HG03097 (cell line): ENCODE measurements at regions not wholly inside any gene's neighbourhood (a gene's known extent, or its start where the extent isn't known, plus 50 kb on each side); places are given as distances from the start of the nearest gene placed in this dataset.
"Not testable (repeated sequence)": the region's sequence is repeated elsewhere in the genome, so short reads cannot be mapped to it uniquely, and the experiment has no call there.

Experiments
- ATAC-seq: cut with Tn5 transposase; IDR thresholded peaks from one replicate; pipeline ENCODE4 v1.9.1; 2021; ENCODE audit not compliant: unreplicated experiment, low FRiP score

DNA sequence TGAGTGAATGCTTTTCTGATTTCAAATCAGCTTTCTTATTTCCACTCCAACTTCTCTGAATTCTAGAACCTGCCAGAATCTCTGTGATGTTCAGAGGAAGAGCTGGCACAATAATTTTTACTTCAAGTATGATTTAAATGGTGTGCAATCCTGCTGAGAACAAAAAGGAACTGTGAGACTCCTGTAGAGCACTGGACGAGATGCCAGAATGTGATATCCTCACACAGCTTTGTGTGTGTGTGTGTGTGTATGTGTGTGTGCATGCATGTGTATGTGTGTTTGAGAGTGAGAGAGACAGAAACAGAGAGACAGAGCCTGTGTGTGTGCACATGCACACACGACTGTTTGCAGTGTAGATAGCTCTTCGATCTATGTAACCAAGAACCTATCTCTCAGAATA lies 713.6 kb upstream of the ZP4 start:
- no peak for ATAC-seq

DNA sequence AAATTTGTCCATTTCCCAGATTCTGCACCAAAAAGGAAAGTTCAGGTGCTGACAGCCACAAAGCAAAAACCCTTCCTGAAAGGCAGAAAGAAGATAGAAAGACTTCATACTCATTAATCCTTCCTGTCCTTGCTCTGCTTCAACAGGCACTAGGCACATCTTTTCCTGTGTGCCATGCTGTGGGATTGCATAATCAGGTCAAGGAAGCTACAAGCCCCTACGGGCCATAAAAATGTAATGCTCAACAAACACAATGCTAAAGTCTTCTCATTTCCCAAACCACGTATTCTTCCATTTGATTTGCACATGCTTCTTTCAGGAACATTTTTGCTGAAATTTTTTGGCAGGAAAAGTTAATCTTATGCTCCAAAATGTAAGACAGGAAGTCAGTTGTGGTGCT lies 710.9 kb upstream of the ZP4 start:
- ATAC-seq = not testable (repeated sequence)

DNA sequence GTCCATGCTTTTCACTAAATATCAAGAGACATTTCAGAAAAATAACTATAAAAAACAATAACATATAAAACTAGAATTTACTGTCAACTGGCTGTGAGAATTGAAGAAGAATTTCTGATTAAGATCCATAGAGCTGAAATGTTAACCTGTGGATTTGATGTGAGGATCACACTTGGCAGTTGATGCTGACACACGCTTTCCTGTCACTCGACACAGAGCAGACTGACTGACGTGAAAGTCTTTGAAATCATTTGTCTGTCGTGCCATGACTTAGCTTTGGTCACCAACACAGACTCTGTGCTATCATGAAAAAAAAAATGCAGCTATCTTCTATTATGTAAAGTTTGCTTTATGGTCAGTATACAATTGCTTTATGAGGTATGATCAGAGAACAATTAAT lies 706.0 kb upstream of the ZP4 start:
- ATAC-seq = no peak

DNA sequence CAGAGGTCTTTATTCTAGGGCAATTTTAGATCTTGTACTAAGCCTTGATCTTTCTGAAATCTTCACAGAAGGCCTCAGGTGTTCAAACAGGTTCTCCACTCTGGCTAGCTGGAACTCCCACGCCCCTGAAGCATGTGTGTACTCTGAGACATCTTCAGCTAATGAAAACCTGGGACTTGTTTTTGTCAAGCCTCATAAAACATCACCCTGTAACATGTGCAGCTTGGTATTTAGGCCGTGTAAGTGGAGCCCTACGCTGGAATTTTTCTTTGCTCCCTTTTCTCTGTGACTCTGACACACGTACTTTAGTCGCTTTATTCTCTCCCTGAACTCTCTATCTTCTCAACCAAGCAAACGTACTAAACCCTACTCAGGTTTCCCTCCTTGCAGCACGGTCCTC lies 701.9 kb upstream of the ZP4 start:
- ATAC-seq = no peak

DNA sequence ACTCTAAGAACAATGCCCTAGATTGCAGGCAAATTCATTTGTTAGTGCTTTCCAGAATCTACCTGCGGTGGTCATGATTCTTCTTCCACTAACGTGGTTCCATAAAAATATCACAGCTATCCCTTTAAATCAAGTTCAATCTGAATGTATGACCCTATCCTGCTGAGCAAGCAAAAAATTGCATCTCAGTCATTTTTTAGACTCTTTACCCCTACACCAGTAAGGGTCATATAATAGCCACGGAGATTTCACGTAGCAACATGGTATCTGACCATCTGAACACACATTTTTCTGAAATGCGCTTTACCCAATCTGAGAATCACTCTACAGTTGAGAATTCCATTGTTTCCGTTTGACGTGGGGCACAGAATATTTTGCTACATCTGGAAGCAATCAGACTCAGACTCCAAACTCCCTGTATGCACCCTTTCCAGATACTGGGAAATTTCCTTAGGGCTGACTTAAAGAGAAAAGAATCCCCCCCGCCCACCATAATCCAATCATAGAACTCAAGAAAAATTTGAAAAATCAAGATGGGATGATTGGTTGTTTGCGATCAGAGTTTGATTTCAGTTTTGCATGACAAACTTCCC lies 699.2 kb upstream of the ZP4 start:
- no peak for ATAC-seq

DNA sequence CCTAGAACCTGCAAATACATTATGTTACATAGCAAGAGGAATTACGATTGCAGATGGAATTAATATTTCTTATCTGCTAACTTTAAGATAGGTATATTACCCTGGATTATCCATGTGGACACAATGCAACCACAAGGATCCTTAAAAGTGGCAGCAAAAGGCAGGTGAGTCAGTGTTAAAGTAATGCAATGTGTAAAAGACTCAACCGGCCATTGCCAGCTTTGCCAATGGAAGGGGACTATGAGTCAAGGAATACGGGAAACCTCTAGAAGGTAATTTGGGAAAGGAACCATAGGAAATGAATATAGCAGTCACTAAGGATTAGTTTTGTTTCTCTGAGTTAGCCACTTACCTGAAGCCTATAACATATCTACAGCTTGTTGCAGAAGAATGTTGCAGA lies 692.1 kb upstream of the ZP4 start:
- ATAC-seq = no peak

DNA sequence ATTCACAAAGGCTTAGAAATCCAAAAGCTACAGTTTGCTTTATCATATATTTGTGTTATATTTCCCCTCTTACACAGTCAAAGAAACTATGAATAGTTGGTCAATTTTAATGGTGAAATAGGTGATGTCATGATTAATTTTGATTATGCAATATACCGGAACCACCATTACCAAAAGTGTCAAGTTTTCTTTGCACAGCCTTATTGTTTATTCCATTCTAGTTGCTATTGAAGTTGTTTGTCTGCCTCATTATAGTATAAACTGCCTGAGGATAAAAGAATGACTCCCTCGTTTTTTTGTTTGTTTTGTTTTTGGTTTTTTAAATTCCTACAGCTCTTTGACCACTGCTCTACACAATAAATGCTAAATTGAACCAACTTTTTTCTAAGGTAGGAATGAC lies 690.6 kb upstream of the ZP4 start:
- ATAC-seq = no peak

DNA sequence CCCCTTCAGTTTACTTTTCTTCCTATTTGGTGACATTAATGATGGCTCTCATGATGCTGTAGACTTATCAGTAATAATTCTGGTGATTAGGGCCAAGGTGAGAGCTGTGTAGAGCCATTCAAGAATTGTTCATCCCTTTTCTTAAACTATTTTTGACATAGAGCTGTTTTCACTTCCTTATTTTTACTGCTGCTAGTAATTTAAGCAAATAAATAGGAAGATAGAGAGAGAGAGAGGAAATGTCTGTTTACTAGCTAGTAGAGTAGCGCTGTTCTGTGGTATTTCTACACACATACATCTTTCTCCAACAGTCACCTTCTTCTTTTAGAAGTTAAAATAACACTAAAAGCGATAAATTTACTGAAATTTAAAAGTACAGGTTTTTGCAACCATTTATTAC lies 678.0 kb upstream of the ZP4 start:
- no peak for ATAC-seq

DNA sequence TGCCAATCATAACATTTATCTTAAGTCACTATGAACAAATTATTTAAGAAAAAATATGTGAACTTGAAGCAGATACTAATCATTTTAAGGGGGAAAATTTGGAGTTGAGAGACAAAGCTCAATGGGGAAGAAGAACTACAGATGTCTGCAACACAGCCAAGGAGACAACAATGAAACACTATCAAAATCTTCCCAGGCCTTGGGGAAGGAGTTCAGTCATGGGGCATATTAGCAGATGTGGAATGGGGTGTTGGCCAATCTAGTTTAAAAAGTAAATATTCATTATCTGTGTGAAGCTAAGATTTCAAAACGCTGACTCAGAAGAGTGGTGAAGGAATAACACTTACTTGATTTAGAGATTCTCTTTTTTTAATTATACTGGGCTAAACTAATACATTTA lies 671.6 kb upstream of the ZP4 start:
- ATAC-seq = no peak

DNA sequence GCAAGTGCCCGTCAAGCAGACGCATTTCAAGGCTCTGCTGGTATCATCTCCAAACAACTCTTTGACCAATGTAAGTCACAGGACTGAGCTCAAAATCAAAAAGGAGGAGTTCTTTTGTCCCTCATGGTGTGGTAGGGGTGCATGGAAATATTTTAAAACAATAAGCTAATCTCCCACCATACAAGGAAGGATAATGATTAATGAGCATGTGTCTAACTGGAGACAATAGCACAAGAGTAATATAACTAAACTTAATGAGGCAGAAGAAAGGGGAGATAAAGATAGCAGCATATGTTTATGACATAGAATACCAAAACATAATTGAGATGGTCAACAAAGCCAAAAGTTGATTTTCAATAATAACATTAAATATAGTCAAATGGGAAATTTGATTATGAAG lies 668.0 kb upstream of the ZP4 start:
- ATAC-seq = no peak

DNA sequence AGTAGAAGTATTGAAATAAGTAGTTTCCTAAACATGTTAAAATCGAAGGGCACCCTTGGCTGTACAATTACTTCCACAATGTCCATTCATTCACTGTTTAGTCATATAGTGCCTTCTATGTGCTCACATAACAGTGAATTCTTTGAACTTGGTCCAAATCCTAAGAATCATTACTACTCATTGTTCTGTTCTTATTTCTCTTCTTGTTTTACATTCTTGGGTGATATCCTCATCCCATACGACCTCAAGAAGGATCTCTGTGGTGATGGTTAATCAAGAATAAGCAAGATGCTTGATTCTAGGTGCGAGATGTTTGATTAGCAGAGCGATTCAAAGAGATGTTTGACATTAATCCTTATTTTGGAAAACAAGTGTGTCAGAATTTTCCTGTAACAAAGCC lies 667.4 kb upstream of the ZP4 start:
- ATAC-seq = no peak

DNA sequence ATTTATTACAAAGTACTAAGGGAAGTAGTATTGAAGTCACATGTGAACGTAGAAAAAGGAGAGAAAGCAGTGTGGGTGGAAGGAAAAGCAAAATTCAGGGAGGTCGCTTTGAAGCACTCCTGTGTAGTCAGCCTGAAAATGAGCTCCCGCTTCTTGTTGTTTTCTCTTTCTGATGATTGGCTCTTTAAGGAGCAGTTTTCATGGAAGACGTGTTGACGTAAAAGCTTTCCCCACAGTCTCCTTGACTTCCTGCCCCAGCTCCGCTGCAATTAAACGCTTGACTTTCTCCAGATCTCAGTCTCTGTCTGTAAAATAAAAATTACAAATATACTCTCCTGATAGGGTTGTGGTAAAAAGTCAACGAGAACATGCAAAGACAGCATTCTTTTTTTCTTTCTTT lies 661.5 kb upstream of the ZP4 start:
- no peak for ATAC-seq

DNA sequence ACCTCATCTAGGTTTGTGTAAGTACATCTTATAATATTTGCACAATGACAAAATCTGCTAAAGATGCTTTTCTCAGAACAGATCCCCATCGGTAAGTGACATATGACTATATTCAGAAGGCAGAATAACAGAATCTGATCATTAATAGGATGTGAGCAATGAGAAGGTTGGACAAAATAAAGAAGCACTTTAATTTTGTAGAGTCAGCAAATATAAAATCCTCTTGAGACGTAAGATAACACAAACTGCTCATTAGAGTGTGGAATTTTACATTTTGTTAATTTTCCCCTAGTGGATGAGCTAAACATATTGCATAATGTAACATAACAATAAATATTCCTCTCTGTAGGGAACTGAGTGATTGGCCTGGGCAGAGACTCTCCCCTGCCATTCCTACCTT lies 658.4 kb upstream of the ZP4 start:
- no peak for ATAC-seq

DNA sequence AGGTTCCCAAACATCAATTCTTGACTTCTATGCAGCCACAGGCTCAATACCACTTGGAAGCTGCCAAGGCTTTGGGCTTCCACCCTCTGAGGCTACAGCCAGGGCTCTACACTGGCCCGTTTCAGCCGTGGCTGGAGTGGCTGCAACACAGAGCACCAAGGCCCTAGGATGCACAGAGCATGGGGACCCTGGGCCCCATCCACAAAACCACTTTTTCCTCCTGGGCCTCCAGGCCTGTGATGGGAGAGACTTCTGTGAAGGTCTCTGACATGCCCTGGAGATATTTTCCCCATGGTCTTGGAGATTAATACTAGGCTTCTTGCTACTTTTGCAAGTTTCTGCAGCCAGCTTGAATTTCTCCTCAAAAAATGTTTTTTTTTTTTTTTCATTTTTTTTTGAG lies 655.4 kb upstream of the ZP4 start:
- no peak for ATAC-seq

DNA sequence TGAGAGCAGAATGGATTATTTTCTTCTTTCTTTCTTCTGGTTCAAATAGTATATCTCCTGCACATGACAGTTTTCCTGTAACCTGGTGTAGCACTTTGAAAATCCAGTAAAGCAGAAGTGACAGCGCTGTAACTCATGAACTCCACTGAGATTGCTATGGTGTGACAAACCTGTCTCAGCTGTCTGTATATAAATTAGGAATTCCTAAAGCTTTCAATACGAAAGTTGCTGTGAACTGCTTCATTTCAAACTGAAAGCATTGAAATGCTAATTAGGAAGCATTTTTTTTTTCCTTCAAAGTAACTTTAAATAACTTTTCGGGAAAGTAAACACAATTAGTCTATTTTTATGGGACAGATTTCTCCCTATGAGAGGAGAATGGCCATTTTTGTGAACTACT lies 646.9 kb upstream of the ZP4 start:
- ATAC-seq = no peak

DNA sequence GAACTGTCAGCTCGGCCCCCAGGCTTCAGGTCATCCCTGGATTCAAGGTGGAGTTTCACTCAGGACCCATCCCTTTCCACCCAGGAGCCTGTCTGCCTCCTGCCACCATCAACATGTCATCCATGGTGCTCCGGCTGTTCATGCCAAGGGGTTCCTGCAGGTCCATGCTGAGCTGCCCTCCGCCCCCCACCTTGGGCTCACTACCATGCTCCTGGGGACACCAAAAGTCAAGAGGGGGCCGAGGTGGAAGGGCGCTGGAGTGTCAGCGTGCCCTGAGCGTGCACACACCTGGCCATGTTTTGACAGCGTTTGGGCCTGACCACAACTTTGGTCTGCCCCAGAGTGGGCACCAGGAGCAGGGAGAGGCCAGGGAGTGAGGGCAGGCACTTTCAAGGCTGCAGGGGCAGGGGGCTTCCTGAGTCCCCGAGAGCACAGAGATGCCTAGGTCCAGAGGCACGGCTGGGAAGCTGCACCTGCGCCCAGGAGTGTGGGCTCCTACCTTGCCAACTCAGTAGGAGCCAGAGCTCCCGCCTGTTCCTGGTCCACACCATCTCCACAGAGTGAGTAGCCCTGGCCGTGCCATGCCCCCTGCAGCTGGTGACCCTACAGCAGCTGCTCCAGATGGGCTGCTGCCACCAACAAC lies 639.6 kb upstream of the ZP4 start:
- ATAC-seq = no peak

DNA sequence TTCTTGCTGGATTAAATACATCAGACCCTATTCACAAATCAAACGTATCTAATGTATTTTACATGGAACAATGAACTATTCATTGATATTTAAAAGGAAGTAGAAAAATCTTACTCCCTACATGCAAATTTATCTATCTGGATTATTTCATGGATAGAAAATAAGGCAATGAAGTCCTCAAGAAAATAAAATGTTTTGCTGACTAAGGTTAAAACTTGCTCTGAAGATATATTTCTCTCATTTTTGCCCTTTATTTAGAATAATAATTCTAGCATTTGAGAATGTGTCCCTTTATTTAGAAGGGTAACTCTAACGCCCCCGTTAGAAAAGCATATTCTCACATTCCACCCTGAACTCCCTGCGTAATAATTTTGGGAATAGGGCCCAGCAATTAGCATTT lies 627.0 kb upstream of the ZP4 start:
- no peak for ATAC-seq

DNA sequence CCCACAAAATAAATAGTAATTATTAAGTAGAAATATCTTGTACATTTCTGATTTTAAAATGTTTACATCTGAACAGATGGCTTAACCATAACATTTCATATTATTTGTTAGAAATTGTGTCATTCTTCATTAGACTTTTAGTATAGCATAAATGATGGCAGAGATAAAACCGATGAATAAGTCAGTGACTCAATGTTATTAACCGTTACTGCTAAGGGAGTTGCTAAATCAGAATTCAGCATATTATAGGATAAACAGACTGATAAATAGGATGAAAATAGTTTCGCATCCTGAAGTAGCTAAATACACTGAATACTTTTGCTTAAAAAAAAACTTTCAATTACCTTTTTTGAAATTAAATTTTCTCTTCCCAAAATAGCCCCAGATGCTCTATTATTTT lies 610.6 kb upstream of the ZP4 start:
- ATAC-seq = no peak

DNA sequence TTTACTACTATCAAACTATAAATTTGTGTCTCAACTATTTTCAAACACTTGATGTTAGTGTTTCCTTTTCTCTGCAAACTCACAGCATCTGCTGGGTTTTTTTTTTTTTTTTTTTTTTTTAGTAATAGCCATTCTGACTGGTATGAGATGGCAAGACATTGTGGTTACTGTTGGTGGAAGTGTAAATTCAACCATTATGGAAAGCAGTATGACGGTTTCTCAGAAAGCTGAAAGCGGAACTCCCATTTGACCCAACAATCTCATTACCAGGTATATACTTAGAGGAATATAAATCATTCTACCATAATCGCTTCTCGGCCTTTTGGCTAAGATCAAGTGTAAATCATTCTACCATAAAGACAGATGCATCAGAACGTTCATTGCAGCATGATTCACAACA lies 608.3 kb upstream of the ZP4 start:
- no peak for ATAC-seq

DNA sequence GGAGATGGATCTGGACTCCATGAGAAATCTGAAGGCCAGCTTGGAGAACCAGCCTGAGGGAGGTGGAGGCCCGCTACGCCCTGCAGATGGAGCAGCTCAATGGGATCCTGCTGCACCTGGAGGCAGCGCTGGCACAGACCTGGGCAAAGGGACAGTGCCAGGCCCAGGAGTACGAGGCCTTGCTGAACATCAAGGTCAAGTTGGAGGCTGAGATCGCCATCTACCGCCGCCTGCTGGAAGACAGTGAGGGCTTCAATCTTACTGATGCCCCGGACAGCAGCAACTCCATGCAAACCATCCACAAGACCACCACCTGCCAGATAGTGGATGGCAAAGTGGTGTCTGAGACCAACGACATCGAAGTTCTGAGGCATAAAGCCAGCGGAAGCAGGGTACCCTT lies 601.5 kb upstream of the ZP4 start:
- ATAC-seq = no peak

DNA sequence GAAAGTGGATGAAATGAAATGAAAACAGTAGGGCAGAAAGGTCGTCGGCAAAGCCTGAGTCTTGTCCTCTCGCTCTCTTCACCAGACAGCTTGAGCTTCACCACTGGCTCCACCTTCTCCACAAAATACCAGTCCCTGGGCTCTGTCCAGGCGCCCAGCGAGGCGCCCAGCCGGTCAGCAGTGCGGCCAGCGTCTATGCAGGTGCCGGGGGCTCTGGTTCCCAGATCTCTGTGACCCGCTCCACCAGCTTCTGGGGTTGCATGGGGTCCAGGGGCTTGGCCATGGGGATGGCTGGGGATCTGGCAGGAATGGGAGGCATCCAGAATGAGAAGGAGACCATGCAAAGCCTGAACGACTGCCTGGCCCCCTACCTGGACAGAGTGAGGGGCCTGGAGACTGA lies 600.5 kb upstream of the ZP4 start:
- no peak for ATAC-seq

DNA sequence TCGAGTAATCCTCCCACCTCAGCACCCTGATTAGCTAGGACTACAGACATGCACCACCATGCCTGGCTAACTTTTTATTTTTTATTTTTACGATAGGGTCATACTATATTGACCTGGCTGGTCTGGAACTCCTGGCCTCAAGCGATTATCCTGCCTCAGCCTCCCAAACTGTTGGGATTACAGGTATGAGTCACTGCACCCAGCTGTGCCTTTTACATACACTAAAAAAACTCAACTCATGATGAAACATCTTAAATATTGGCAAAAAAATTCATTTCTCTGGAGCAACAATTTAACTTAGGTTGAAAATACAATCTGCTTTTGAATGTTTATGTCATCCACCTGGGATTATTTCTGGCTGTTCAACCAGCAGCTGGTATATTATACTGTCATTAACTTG lies 598.3 kb upstream of the ZP4 start:
- no peak for ATAC-seq

DNA sequence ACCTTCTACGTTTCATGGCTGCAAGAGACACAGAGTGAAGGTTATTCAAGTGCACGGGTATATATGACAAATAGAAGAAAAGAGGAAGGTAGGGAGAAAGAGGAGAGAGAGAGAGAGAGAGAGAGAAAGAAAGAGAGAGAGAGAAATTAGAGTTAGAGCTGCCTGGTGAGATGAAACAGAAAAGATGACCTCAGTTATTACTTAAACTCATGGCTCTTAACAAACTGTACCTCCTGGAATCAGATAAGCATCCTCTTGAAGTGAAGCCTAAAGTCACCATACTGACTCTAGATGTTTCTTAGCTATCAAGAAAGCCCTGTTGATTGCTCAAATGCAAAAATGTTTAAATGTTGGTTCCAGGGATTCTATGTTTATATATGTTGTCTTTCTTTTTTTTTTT lies 597.7 kb upstream of the ZP4 start:
- no peak for ATAC-seq
